Liver (tissue), 6 donors: ENCODE measurements at regions not wholly inside any gene's neighbourhood (a gene's known extent, or its start where the extent isn't known, plus 50 kb on each side); places are given as distances from the start of the nearest gene placed in this dataset.
"Not testable (repeated sequence)": the region's sequence is repeated elsewhere in the genome, so short reads cannot be mapped to it uniquely, and the experiment has no call there.

Experiments
- DNase-seq: peaks from one replicate; pipeline ENCODE4 v3.0.0-alpha.2; 2017; ENCODE audit warnings: low spot score
- H3K27ac ChIP-seq, 2 donors: one replicate each; pipeline ENCODE4 v1.7.0; 2013; ENCODE audit warnings: inconsistent platforms in 2 of 2, low read length in 2 of 2, control low read depth in 1 of 2, low read depth in 1 of 2, mild to moderate bottlenecking in 1 of 2
- H3K27me3 ChIP-seq, 4 donors: one replicate each; pipeline versions ENCODE4 v1.6.1 to v1.7.0; 2013; ENCODE audit warnings: low read length in 3 of 4, inconsistent platforms in 1 of 4, mild to moderate bottlenecking in 1 of 4, moderate library complexity in 1 of 4; ENCODE audit not compliant: control insufficient read depth in 4 of 4, insufficient read depth in 4 of 4
- H3K36me3 ChIP-seq, 4 donors: one replicate each; pipeline versions ENCODE4 v1.6.1 to v1.7.0; 2013; ENCODE audit warnings: low read length in 3 of 4, mild to moderate bottlenecking in 3 of 4, low read depth in 1 of 4, moderate library complexity in 1 of 4; ENCODE audit not compliant: control insufficient read depth in 4 of 4, insufficient read depth in 3 of 4
- H3K4me1 ChIP-seq, 4 donors: one replicate each; pipeline versions ENCODE4 v1.6.1 to v1.7.0; 2013; ENCODE audit warnings: low read length in 3 of 4, mild to moderate bottlenecking in 3 of 4, moderate library complexity in 1 of 4; ENCODE audit not compliant: control insufficient read depth in 4 of 4, insufficient read depth in 4 of 4
- H3K4me3 ChIP-seq, 3 donors: one replicate each; pipeline versions ENCODE4 v1.6.1 to v1.7.0; 2013; ENCODE audit warnings: low read length in 3 of 3, control low read depth in 1 of 3, low read depth in 1 of 3, mild to moderate bottlenecking in 1 of 3
- H3K9ac ChIP-seq, 2 donors: one replicate each; pipeline ENCODE4 v1.7.0; 2013; ENCODE audit warnings: low read length in 2 of 2, mild to moderate bottlenecking in 2 of 2, moderate library complexity in 2 of 2, control low read depth in 1 of 2, low read depth in 1 of 2
- H3K9me3 ChIP-seq, 4 donors: one replicate each; pipeline versions ENCODE4 v1.6.1 to v1.7.0; 2013; ENCODE audit warnings: low read length in 3 of 4; ENCODE audit not compliant: control insufficient read depth in 4 of 4
- WGBS: extraction: QIAGEN DNeasy Blood & Tissue Kit; methylation state at CpG from one replicate; pipeline ENCODE4 v1.1.7; 2013; 5-methylcytosine and 5-hydroxymethylcytosine counted together
- donor health status: healthy.
- donor health status: healthy.
- donor health status: healthy.

- H3K27ac ChIP-seq, H3K36me3 ChIP-seq, H3K4me3 ChIP-seq, H3K9me3 ChIP-seq, H3K27me3 ChIP-seq, DNase-seq, H3K9ac ChIP-seq, H3K4me1 ChIP-seq: not testable (repeated sequence)
- WGBS = no CpG with 5 or more reads among the region's 5 CpGs
These were observed 4448.7 kb upstream of the TPTE start for GRCh38 chr21:6072691-6073090.

GRCh38 chr21:6073993-6074705, 4447.2 kb upstream of the TPTE start:
- H3K27ac ChIP-seq, H3K9me3 ChIP-seq, H3K36me3 ChIP-seq, DNase-seq, H3K4me1 ChIP-seq, H3K27me3 ChIP-seq, H3K4me3 ChIP-seq, H3K9ac ChIP-seq: not testable (repeated sequence)
- no CpG with 5 or more reads among the region's 19 CpGs for WGBS

GRCh38 chr21:6074935-6075334, 4446.4 kb upstream of the TPTE start:
- DNase-seq, H3K9ac ChIP-seq, H3K4me3 ChIP-seq, H3K27me3 ChIP-seq, H3K36me3 ChIP-seq, H3K27ac ChIP-seq, H3K9me3 ChIP-seq, H3K4me1 ChIP-seq: not testable (repeated sequence)
- no CpG with 5 or more reads among the region's 17 CpGs for WGBS

GRCh38 chr21:6075627-6076208, 4445.7 kb upstream of the TPTE start:
- not testable (repeated sequence) for H3K4me3 ChIP-seq

GRCh38 chr21:6077358-6077757, 4444.0 kb upstream of the TPTE start:
- H3K27me3 ChIP-seq, H3K27ac ChIP-seq, H3K4me3 ChIP-seq, H3K4me1 ChIP-seq, H3K9me3 ChIP-seq, H3K9ac ChIP-seq, DNase-seq, H3K36me3 ChIP-seq: not testable (repeated sequence)
- no CpG with 5 or more reads among the region's 12 CpGs for WGBS

More at GRCh38 chr21:6075627-6076208, 4445.7 kb upstream of the TPTE start:
- not testable (repeated sequence) for H3K9ac ChIP-seq, H3K4me1 ChIP-seq, H3K27me3 ChIP-seq, H3K27ac ChIP-seq, DNase-seq, H3K9me3 ChIP-seq, H3K36me3 ChIP-seq
- no CpG with 5 or more reads among the region's 24 CpGs for WGBS

GRCh38 chr21:6078902-6079301, 4442.5 kb upstream of the TPTE start:
- not testable (repeated sequence) for H3K4me1 ChIP-seq, H3K4me3 ChIP-seq, H3K27me3 ChIP-seq, H3K9ac ChIP-seq, H3K9me3 ChIP-seq, H3K27ac ChIP-seq, DNase-seq, H3K36me3 ChIP-seq
- WGBS = 40% methylated on average over 1 of the region's 12 CpGs

GRCh38 chr21:6080941-6081655, 4440.3 kb upstream of the TPTE start:
- H3K9me3 ChIP-seq, H3K4me3 ChIP-seq, H3K27me3 ChIP-seq, H3K4me1 ChIP-seq, DNase-seq, H3K36me3 ChIP-seq, H3K9ac ChIP-seq, H3K27ac ChIP-seq: not testable (repeated sequence)
- no CpG with 5 or more reads among the region's 34 CpGs for WGBS

GRCh38 chr21:6082166-6082565, 4439.2 kb upstream of the TPTE start:
- H3K27ac ChIP-seq, H3K9me3 ChIP-seq, H3K9ac ChIP-seq, H3K36me3 ChIP-seq, H3K27me3 ChIP-seq, DNase-seq, H3K4me3 ChIP-seq, H3K4me1 ChIP-seq: not testable (repeated sequence)
- WGBS = no CpG with 5 or more reads among the region's 12 CpGs
